ENCODE measurements at regions not wholly inside any gene's neighbourhood (a gene's known extent, or its start where the extent isn't known, plus 50 kb on each side); places are given as distances from the start of the nearest gene placed in this dataset.

GRCh38 chrX:150037041-150037440 is 98.8 kb upstream of the EOLA2 start:
- no peak for DNase-seq

GRCh38 chrX:150038315-150038714 is 100.0 kb upstream of the EOLA2 start:
- Histone ChIP-seq H3K4me3 (no peak overlapping the region), H3K36me3 (no peaks in the 10 kb centered on the region), H3K27me3 (no peaks in the 10 kb centered on the region), H3K27ac (peak overlapping the region; percentile 20; the same call in 1 of the 2 replicates), H3K9me3 (replicated peaks) (0 out of 2 replicates have a peak, but pooled peaks cover 7% of the 10 kb centered on the region), H3K4me1 (peaks cover 13% of the 10 kb centered on the region)
- DNase-seq: peak in 1 of 2 experiments; percentile 10

More at GRCh38 chrX:150037041-150037440, 98.8 kb upstream of the EOLA2 start:
- H3K27ac ChIP-seq: no peak overlapping the region
- H3K36me3 ChIP-seq: no peaks in the 10 kb centered on the region
- no peak overlapping the region for H3K4me3 ChIP-seq
- H3K9me3 ChIP-seq (replicated peaks): 0 out of 2 replicates have a peak, but pooled peaks cover 7% of the 10 kb centered on the region
- no peaks in the 10 kb centered on the region for H3K27me3 ChIP-seq
- H3K4me1 ChIP-seq: peaks cover 13% of the 10 kb centered on the region

GRCh38 chrX:150038986-150039599 is 100.8 kb upstream of the EOLA2 start:
- H3K9me3 ChIP-seq (replicated peaks): 0 out of 2 replicates have a peak, but pooled peaks cover 7% of the 10 kb centered on the region
- no peak overlapping the region for H3K4me3 ChIP-seq
- no peaks in the 10 kb centered on the region for H3K36me3 ChIP-seq
- H3K27ac ChIP-seq: peak overlapping the region; percentile 20; the same call in 1 of the 2 replicates
- peaks cover 13% of the 10 kb centered on the region for H3K4me1 ChIP-seq
- DNase-seq: no peak
- H3K27me3 ChIP-seq: no peaks in the 10 kb centered on the region

- Histone ChIP-seq H3K27me3 (no peaks in the 10 kb centered on the region), H3K27ac (no peak overlapping the region), H3K4me1 (peaks cover 6% of the 10 kb centered on the region), H3K4me3 (no peak overlapping the region), H3K9me3 (replicated peaks) (no peaks in the 10 kb centered on the region), H3K36me3 (no peaks in the 10 kb centered on the region)
- no peak for DNase-seq
Measured at GRCh38 chrX:150041208-150041607, 102.9 kb upstream of the EOLA2 start.

- Histone ChIP-seq H3K9me3 (replicated peaks) (no peaks in the 10 kb centered on the region), H3K27ac (no peak overlapping the region), H3K27me3 (no peaks in the 10 kb centered on the region), H3K4me3 (no peak overlapping the region), H3K4me1 (no peaks in the 10 kb centered on the region), H3K36me3 (no peaks in the 10 kb centered on the region)
- DNase-seq: no peak
Measured at GRCh38 chrX:150044556-150044955, 106.3 kb upstream of the EOLA2 start.

GRCh38 chrX:150047818-150048217 is 109.5 kb upstream of the EOLA2 start:
- DNase-seq: no peak
- no peaks in the 10 kb centered on the region for H3K36me3 ChIP-seq
- no peaks in the 10 kb centered on the region for H3K27me3 ChIP-seq
- no peaks in the 10 kb centered on the region for H3K9me3 ChIP-seq (replicated peaks)
- H3K4me1 ChIP-seq: no peaks in the 10 kb centered on the region
- no peak overlapping the region for H3K27ac ChIP-seq
- no peak overlapping the region for H3K4me3 ChIP-seq

GRCh38 chrX:150049647-150050046 is 111.4 kb upstream of the EOLA2 start:
- Histone ChIP-seq H3K36me3 (no peaks in the 10 kb centered on the region), H3K27ac (no peak overlapping the region), H3K4me3 (no peak overlapping the region), H3K27me3 (no peaks in the 10 kb centered on the region), H3K9me3 (replicated peaks) (no peaks in the 10 kb centered on the region), H3K4me1 (no peaks in the 10 kb centered on the region)
- DNase-seq: no peak

- Histone ChIP-seq H3K27ac (no peak overlapping the region), H3K27me3 (no peaks in the 10 kb centered on the region), H3K4me3 (no peak overlapping the region), H3K9me3 (replicated peaks) (no peaks in the 10 kb centered on the region), H3K36me3 (no peaks in the 10 kb centered on the region), H3K4me1 (no peaks in the 10 kb centered on the region)
- no peak for DNase-seq
Measured at GRCh38 chrX:150050387-150050786, 112.1 kb upstream of the EOLA2 start.

- H3K4me1 ChIP-seq: no peaks in the 10 kb centered on the region
- no peaks in the 10 kb centered on the region for H3K9me3 ChIP-seq (replicated peaks)
- DNase-seq: no peak
- H3K36me3 ChIP-seq: no peaks in the 10 kb centered on the region
- no peak overlapping the region for H3K27ac ChIP-seq
- H3K4me3 ChIP-seq: no peak overlapping the region
- no peaks in the 10 kb centered on the region for H3K27me3 ChIP-seq
Measured at GRCh38 chrX:150051096-150051495, 112.8 kb upstream of the EOLA2 start.

- H3K9me3 ChIP-seq (replicated peaks): no peaks in the 10 kb centered on the region
- H3K27me3 ChIP-seq: no peaks in the 10 kb centered on the region
- no peak for DNase-seq
- no peak overlapping the region for H3K4me3 ChIP-seq
- no peaks in the 10 kb centered on the region for H3K36me3 ChIP-seq
- H3K4me1 ChIP-seq: no peaks in the 10 kb centered on the region
- H3K27ac ChIP-seq: no peak overlapping the region
Measured at GRCh38 chrX:150052226-150052625, 113.9 kb upstream of the EOLA2 start.

- no peak overlapping the region for H3K4me3 ChIP-seq
- peaks cover 20% of the 10 kb centered on the region for H3K4me1 ChIP-seq
- no peaks in the 10 kb centered on the region for H3K9me3 ChIP-seq (replicated peaks)
- DNase-seq: no peak
- no peaks in the 10 kb centered on the region for H3K27me3 ChIP-seq
- no peaks in the 10 kb centered on the region for H3K36me3 ChIP-seq
- H3K27ac ChIP-seq: no peak overlapping the region
Measured at GRCh38 chrX:150058728-150059127, 120.4 kb upstream of the EOLA2 start.

GRCh38 chrX:150060406-150060805 is 122.1 kb upstream of the EOLA2 start:
- H3K4me3 ChIP-seq: no peak overlapping the region
- H3K36me3 ChIP-seq: no peaks in the 10 kb centered on the region
- no peaks in the 10 kb centered on the region for H3K9me3 ChIP-seq (replicated peaks)
- no peak for DNase-seq
- H3K27me3 ChIP-seq: no peaks in the 10 kb centered on the region
- H3K4me1 ChIP-seq: peaks cover 24% of the 10 kb centered on the region
- no peak overlapping the region for H3K27ac ChIP-seq

- Histone ChIP-seq H3K27ac (peak overlapping the region; percentile 97), H3K27me3 (no peaks in the 10 kb centered on the region)
- peak; percentile 71 to 79 for DNase-seq
Measured at GRCh38 chrX:150062292-150063137, 124.2 kb upstream of the EOLA2 start.

GRCh38 chrX:150063138-150063518 is 124.8 kb upstream of the EOLA2 start:
- Histone ChIP-seq H3K27me3 (no peaks in the 10 kb centered on the region), H3K36me3 (no peaks in the 10 kb centered on the region), H3K4me3 (peak overlapping the region; percentile 38), H3K27ac (peak overlapping the region; percentile 97), H3K4me1 (peaks cover 24% of the 10 kb centered on the region), H3K9me3 (replicated peaks) (no peaks in the 10 kb centered on the region)
- DNase-seq: peak; percentile 40 to 65

More at GRCh38 chrX:150062292-150063137, 124.2 kb upstream of the EOLA2 start:
- Histone ChIP-seq H3K4me3 (peak overlapping the region; percentile 38), H3K9me3 (replicated peaks) (no peaks in the 10 kb centered on the region), H3K4me1 (peaks cover 24% of the 10 kb centered on the region), H3K36me3 (no peaks in the 10 kb centered on the region)

- DNase-seq: no peak
- H3K4me3 ChIP-seq: no peak overlapping the region
- peak overlapping the region; percentile 97 for H3K27ac ChIP-seq
- no peaks in the 10 kb centered on the region for H3K9me3 ChIP-seq (replicated peaks)
- no peaks in the 10 kb centered on the region for H3K36me3 ChIP-seq
- no peaks in the 10 kb centered on the region for H3K27me3 ChIP-seq
- H3K4me1 ChIP-seq: peaks cover 24% of the 10 kb centered on the region
Measured at GRCh38 chrX:150063674-150064073, 125.4 kb upstream of the EOLA2 start.
